ENCODE measurements at regions not wholly inside any gene's neighbourhood (a gene's known extent, or its start where the extent isn't known, plus 50 kb on each side); places are given as distances from the start of the nearest gene placed in this dataset.
"Not testable (repeated sequence)": the region's sequence is repeated elsewhere in the genome, so short reads cannot be mapped to it uniquely, and the experiment has no call there.

- no peak for DNase-seq
Observed at GRCh38 chr3:21995079-21995607, 244.1 kb upstream of the ZNF385D start.

GRCh38 chr3:22007368-22007767, 256.4 kb upstream of the ZNF385D start:
- no peak for DNase-seq

- no peak for DNase-seq
Observed at GRCh38 chr3:22010997-22011396, 260.0 kb upstream of the ZNF385D start.

- no peak for DNase-seq
Observed at GRCh38 chr3:22012471-22012870, 261.5 kb upstream of the ZNF385D start.

GRCh38 chr3:22013641-22014040, 262.6 kb upstream of the ZNF385D start:
- DNase-seq = no peak

- DNase-seq = no peak
Observed at GRCh38 chr3:22016197-22016596, 265.2 kb upstream of the ZNF385D start.

- DNase-seq = not testable (repeated sequence)
Observed at GRCh38 chr3:22024638-22025037, 273.6 kb upstream of the ZNF385D start.

- no peak for DNase-seq
Observed at GRCh38 chr3:22029480-22029879, 278.5 kb upstream of the ZNF385D start.

GRCh38 chr3:22039161-22039560, 288.2 kb upstream of the ZNF385D start:
- DNase-seq = peak; percentile 5

- DNase-seq = no peak
Observed at GRCh38 chr3:22040150-22040549, 289.1 kb upstream of the ZNF385D start.

GRCh38 chr3:22045882-22046281, 294.9 kb upstream of the ZNF385D start:
- DNase-seq = no peak

GRCh38 chr3:22063500-22063899, 312.5 kb upstream of the ZNF385D start:
- DNase-seq = no peak

GRCh38 chr3:22068619-22069018, 317.6 kb upstream of the ZNF385D start:
- DNase-seq = no peak

GRCh38 chr3:22088204-22088603, 337.2 kb upstream of the ZNF385D start:
- no peak for DNase-seq

GRCh38 chr3:22089284-22089683, 338.3 kb upstream of the ZNF385D start:
- no peak for DNase-seq

GRCh38 chr3:22091329-22091728, 340.3 kb upstream of the ZNF385D start:
- no peak for DNase-seq

GRCh38 chr3:22098021-22098420, 347.0 kb upstream of the ZNF385D start:
- DNase-seq = no peak

GRCh38 chr3:22101351-22101750, 350.3 kb upstream of the ZNF385D start:
- no peak for DNase-seq

- no peak for DNase-seq
Observed at GRCh38 chr3:22101811-22102210, 350.8 kb upstream of the ZNF385D start.

GRCh38 chr3:22103423-22103822, 352.4 kb upstream of the ZNF385D start:
- no peak for DNase-seq

GRCh38 chr3:22106213-22106896, 355.3 kb upstream of the ZNF385D start:
- DNase-seq = no peak

- no peak for DNase-seq
Observed at GRCh38 chr3:22111226-22111625, 360.2 kb upstream of the ZNF385D start.

GRCh38 chr3:22113453-22113852, 362.4 kb upstream of the ZNF385D start:
- DNase-seq = no peak

GRCh38 chr3:22115581-22115980, 364.6 kb upstream of the ZNF385D start:
- DNase-seq = no peak

- no peak for DNase-seq
Observed at GRCh38 chr3:22117091-22117490, 366.1 kb upstream of the ZNF385D start.

Data from NCI-H446 treated with DMSO at 0.1 percent for 48 hours (cell line).